Skeletal muscle satellite cell (primary cell): ENCODE measurements at regions not wholly inside any gene's neighbourhood (a gene's known extent, or its start where the extent isn't known, plus 50 kb on each side); places are given as distances from the start of the nearest gene placed in this dataset.

Experiments used
- H3K27me3 ChIP-seq: 2 replicates; pipeline ENCODE4 v1.7.0; 2013; ENCODE audit warnings: low read length; ENCODE audit not compliant: control insufficient read depth, insufficient read depth
- H3K36me3 ChIP-seq: 2 replicates; pipeline ENCODE4 v1.7.0; 2013; ENCODE audit warnings: mild to moderate bottlenecking, control low read depth, low read length; ENCODE audit not compliant: insufficient read depth
- H3K4me1 ChIP-seq: 2 replicates; pipeline ENCODE4 v1.7.0; 2013; ENCODE audit warnings: low read length; ENCODE audit not compliant: control insufficient read depth, insufficient read depth
- H3K4me2 ChIP-seq: 2 replicates; pipeline ENCODE4 v1.7.0; 2013; ENCODE audit warnings: mild to moderate bottlenecking, low read length
- H3K4me3 ChIP-seq: 2 replicates; pipeline ENCODE4 v1.7.0; 2013; ENCODE audit warnings: low read length
- H3K9ac ChIP-seq: 2 replicates; pipeline ENCODE4 v1.7.0; 2013; ENCODE audit warnings: mild to moderate bottlenecking, low read depth, low read length, moderate library complexity
- H3K9me3 ChIP-seq: replicated peaks from 2 replicates; pipeline ENCODE4 v1.7.0; 2013; ENCODE audit warnings: mild to moderate bottlenecking, control low read depth, low read length

GRCh38 chr7:25384788-25385505 lies 156.7 kb upstream of the NPVF start:
- Histone ChIP-seq H3K9ac (no peak overlapping the region), H3K9me3 (no peaks in the 10 kb centered on the region), H3K36me3 (no peaks in the 10 kb centered on the region), H3K4me3 (no peak overlapping the region), H3K27me3 (peaks cover 31% of the 10 kb centered on the region), H3K4me1 (no peaks in the 10 kb centered on the region), H3K4me2 (no peak overlapping the region)

- Histone ChIP-seq H3K4me1 (no peaks in the 10 kb centered on the region), H3K27me3 (peaks cover 33% of the 10 kb centered on the region), H3K4me3 (no peak overlapping the region), H3K4me2 (no peak overlapping the region), H3K36me3 (no peaks in the 10 kb centered on the region), H3K9me3 (no peaks in the 10 kb centered on the region), H3K9ac (no peak overlapping the region)
Observed at GRCh38 chr7:25385506-25386136, 157.3 kb upstream of the NPVF start.

DNA sequence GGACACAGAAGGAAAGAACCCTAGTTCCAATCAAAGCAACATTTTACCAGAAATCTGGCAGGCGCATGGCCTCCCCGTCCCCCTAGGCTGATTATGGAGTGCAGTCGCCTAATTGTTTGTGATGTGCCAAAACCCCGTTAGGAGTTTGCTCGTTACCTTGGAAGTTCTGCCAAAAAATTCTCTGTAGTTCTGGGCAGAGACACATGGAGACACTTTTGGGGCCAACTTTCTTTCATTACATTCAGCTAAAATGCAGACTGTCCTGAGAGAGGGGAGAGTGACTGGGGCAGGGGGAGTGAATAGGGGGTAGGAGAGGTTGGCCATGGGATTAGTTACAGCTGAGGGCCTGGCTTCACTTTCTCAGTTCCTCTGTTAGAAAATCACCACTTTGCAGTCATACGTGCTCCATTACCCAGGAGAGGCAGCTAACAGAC lies 158.0 kb upstream of the NPVF start:
- no peaks in the 10 kb centered on the region for H3K9me3 ChIP-seq
- H3K9ac ChIP-seq = no peak overlapping the region
- no peaks in the 10 kb centered on the region for H3K4me1 ChIP-seq
- no peaks in the 10 kb centered on the region for H3K36me3 ChIP-seq
- H3K4me2 ChIP-seq = no peak overlapping the region
- H3K4me3 ChIP-seq = no peak overlapping the region
- H3K27me3 ChIP-seq = peaks cover 31% of the 10 kb centered on the region

DNA sequence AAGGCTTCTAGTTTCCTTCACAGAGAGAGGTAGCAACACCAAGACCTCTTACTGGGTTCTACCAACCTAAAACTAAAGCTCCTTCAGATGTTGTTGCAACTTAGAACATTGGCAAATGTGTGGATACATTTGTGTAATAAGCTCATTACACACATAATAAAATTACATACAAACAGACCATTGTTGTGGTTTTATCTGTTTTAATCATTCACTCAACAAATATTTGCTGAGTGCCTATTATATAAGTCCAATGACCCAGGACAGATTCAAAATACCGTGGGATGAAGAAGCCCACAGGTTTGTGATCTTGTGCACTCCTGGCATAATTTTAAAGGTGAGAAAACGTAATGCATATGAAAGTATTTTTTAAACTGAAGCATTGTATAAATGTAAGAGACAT lies 160.4 kb upstream of the NPVF start:
- H3K4me1 ChIP-seq = no peaks in the 10 kb centered on the region
- no peak overlapping the region for H3K4me3 ChIP-seq
- no peaks in the 10 kb centered on the region for H3K9me3 ChIP-seq
- no peak overlapping the region for H3K4me2 ChIP-seq
- H3K36me3 ChIP-seq = no peaks in the 10 kb centered on the region
- no peak overlapping the region for H3K9ac ChIP-seq
- H3K27me3 ChIP-seq = peaks cover 22% of the 10 kb centered on the region

- Histone ChIP-seq H3K4me1 (no peaks in the 10 kb centered on the region), H3K36me3 (no peaks in the 10 kb centered on the region), H3K9me3 (no peaks in the 10 kb centered on the region)
Observed at GRCh38 chr7:25389489-25390106, 161.3 kb upstream of the NPVF start.

DNA sequence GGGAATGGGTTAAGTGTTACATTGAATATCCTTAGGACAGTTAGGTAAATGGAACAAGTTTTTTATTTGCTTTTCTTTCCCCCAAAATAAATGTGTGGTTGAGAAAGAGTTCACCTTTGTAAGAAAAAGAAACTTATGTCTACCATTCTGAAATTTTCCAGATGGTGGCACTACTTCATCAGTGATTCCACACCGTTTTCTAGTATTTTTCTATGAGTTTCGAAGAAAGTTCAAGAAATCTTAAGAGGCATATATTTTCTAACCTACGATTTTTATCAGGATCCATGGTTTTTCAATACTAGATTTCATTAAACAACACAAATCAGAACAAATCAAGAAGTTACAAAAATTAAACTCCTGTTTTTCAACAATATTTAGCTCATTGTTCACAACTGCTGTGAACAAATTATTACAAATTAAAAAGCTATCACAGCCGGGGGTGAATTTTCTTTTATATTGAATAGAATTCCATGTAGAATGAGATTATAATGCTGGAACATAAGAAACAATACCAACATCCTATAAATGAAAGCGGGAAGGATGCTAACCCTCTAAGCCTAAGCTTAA lies 163.1 kb upstream of the NPVF start:
- H3K9ac ChIP-seq = no peak overlapping the region
- no peak overlapping the region for H3K4me3 ChIP-seq
- H3K27me3 ChIP-seq = peaks cover 7% of the 10 kb centered on the region
- no peaks in the 10 kb centered on the region for H3K9me3 ChIP-seq
- no peaks in the 10 kb centered on the region for H3K36me3 ChIP-seq
- no peaks in the 10 kb centered on the region for H3K4me1 ChIP-seq
- H3K4me2 ChIP-seq = no peak overlapping the region

More at GRCh38 chr7:25389489-25390106, 161.3 kb upstream of the NPVF start:
- Histone ChIP-seq H3K27me3 (peaks cover 22% of the 10 kb centered on the region), H3K4me2 (no peak overlapping the region), H3K4me3 (no peak overlapping the region), H3K9ac (no peak overlapping the region)

DNA sequence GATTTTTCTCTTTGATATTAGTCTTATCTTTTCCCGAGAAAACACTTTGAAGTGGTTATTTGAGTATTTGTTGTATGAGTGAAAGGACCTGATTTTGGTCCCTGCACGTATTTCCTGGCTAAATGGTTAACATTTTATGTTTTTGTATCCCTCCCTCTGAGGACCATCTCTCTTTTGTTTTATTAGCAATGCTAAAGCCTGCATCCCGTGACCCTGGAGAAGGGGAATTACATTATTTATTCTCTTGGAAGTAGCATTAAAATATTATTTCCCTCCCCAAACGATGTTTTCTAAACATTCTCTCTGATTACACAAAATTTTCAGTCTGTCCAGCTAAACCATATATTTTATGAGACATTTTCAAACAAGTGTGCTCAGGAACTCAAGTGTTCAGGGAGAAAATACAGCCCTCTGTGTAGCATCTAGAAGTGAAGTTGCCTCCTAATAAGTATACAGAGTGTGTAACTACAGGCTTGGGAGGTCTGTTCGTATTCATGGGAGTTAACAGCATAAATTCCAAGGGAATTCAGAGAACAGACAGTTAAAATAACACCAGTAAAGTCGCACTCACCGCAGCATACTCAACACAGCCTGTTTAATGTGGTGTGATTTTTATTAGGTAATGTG lies 163.8 kb upstream of the NPVF start:
- Histone ChIP-seq H3K9me3 (no peaks in the 10 kb centered on the region), H3K27me3 (peaks cover 7% of the 10 kb centered on the region), H3K4me2 (no peak overlapping the region), H3K36me3 (no peaks in the 10 kb centered on the region), H3K9ac (no peak overlapping the region), H3K4me3 (no peak overlapping the region), H3K4me1 (no peaks in the 10 kb centered on the region)

- Histone ChIP-seq H3K27me3 (peaks cover 7% of the 10 kb centered on the region), H3K9ac (no peak overlapping the region), H3K4me1 (no peaks in the 10 kb centered on the region)
Observed at GRCh38 chr7:25392588-25393338, 164.5 kb upstream of the NPVF start.

DNA sequence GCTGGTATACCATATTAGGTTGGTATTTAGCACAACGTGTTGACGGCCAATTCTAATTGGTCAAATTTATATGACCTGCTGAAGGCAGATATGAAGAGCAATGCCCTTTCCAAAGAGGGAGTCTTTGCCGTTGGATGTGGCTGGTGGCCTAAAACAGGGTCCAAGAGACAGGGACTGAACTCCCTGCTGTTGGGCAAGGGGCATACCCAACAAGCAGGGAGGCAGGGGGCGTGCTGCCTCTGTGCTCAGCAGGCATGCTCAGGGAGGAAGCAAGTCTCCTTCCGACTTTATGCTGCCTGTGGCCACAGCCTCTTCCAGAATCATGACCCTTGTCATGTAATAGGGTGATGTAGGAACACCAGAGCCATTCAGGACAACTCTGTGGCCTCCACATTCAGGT lies 167.7 kb upstream of the NPVF start:
- H3K4me2 ChIP-seq = no peak overlapping the region
- H3K4me3 ChIP-seq = no peak overlapping the region
- no peak overlapping the region for H3K9ac ChIP-seq
- H3K36me3 ChIP-seq = no peaks in the 10 kb centered on the region
- no peaks in the 10 kb centered on the region for H3K27me3 ChIP-seq
- H3K9me3 ChIP-seq = no peaks in the 10 kb centered on the region
- no peaks in the 10 kb centered on the region for H3K4me1 ChIP-seq

More at GRCh38 chr7:25392588-25393338, 164.5 kb upstream of the NPVF start:
- no peak overlapping the region for H3K4me3 ChIP-seq
- H3K36me3 ChIP-seq = no peaks in the 10 kb centered on the region
- H3K4me2 ChIP-seq = no peak overlapping the region
- H3K9me3 ChIP-seq = no peaks in the 10 kb centered on the region

- Histone ChIP-seq H3K36me3 (no peaks in the 10 kb centered on the region), H3K9ac (no peak overlapping the region), H3K4me2 (no peak overlapping the region), H3K9me3 (no peaks in the 10 kb centered on the region), H3K4me3 (no peak overlapping the region), H3K27me3 (no peaks in the 10 kb centered on the region), H3K4me1 (no peaks in the 10 kb centered on the region)
Observed at GRCh38 chr7:25396668-25397067, 168.4 kb upstream of the NPVF start.

- no peaks in the 10 kb centered on the region for H3K27me3 ChIP-seq
- no peak overlapping the region for H3K9ac ChIP-seq
- H3K4me3 ChIP-seq = no peak overlapping the region
- H3K4me2 ChIP-seq = no peak overlapping the region
- H3K4me1 ChIP-seq = peaks cover 3% of the 10 kb centered on the region
- no peaks in the 10 kb centered on the region for H3K36me3 ChIP-seq
- H3K9me3 ChIP-seq = no peaks in the 10 kb centered on the region
Observed at GRCh38 chr7:25398418-25398817, 170.1 kb upstream of the NPVF start.
